Tibial nerve (tissue), 4 donors: ENCODE measurements at regions not wholly inside any gene's neighbourhood (a gene's known extent, or its start where the extent isn't known, plus 50 kb on each side); places are given as distances from the start of the nearest gene placed in this dataset.
"Not testable (repeated sequence)": the region's sequence is repeated elsewhere in the genome, so short reads cannot be mapped to it uniquely, and the experiment has no call there.

Source experiments
- EP300 ChIP-seq, 2 donors: sonication (generic); formaldehyde crosslinking; IDR thresholded peaks; one replicate each; pipeline ENCODE4 v1.6.1; 2017; ENCODE audit warnings: antibody characterized with exemption in 2 of 2, mild to moderate bottlenecking in 1 of 2
- TF ChIP-seq, protein P1 (sequence below), 5 experiments: fragments of 200-600 bp in 3 of 5; fragments of 450-650 bp in 2 of 5; sonication (generic) in 3 of 5; IDR thresholded peaks; one replicate each; pipeline ENCODE4 v1.5.1; 2016 to 2019; ENCODE audit warnings: antibody characterized with exemption in 5 of 5, mild to moderate bottlenecking in 3 of 5, moderate library complexity in 2 of 5

DNA sequence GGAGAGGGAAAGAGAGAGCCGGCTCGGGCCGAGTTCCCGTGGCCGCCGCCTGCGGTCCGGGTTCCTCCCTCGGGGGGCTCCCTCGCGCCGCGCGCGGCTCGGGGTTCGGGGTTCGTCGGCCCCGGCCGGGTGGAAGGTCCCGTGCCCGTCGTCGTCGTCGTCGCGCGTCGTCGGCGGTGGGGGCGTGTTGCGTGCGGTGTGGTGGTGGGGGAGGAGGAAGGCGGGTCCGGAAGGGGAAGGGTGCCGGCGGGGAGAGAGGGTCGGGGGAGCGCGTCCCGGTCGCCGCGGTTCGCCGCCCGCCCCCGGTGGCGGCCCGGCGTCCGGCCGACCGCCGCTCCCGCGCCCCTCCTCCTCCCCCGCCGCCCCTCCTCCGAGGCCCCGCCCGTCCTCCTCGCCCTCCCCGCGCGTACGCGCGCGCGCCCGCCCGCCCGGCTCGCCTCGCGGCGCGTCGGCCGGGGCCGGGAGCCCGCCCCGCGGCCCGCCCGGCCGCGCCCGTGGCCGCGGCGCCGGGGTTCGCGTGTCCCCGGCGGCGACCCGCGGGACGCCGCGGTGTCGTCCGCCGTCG, 2308.3 kb upstream of the TPTE start:
- TF ChIP-seq, protein P1, sequence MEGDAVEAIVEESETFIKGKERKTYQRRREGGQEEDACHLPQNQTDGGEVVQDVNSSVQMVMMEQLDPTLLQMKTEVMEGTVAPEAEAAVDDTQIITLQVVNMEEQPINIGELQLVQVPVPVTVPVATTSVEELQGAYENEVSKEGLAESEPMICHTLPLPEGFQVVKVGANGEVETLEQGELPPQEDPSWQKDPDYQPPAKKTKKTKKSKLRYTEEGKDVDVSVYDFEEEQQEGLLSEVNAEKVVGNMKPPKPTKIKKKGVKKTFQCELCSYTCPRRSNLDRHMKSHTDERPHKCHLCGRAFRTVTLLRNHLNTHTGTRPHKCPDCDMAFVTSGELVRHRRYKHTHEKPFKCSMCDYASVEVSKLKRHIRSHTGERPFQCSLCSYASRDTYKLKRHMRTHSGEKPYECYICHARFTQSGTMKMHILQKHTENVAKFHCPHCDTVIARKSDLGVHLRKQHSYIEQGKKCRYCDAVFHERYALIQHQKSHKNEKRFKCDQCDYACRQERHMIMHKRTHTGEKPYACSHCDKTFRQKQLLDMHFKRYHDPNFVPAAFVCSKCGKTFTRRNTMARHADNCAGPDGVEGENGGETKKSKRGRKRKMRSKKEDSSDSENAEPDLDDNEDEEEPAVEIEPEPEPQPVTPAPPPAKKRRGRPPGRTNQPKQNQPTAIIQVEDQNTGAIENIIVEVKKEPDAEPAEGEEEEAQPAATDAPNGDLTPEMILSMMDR (IDR thresholded peaks at IDR 0.05): not testable (repeated sequence)
- TF ChIP-seq EP300 (IDR thresholded peaks at IDR 0.05): not testable (repeated sequence)
